Suprapubic skin (tissue), 4 donors: ENCODE measurements at regions not wholly inside any gene's neighbourhood (a gene's known extent, or its start where the extent isn't known, plus 50 kb on each side); places are given as distances from the start of the nearest gene placed in this dataset.

Experiments used
- DNase-seq, 2 donors: peaks; one replicate each; pipeline ENCODE4 v3.0.0-alpha.2; 2019; ENCODE audit warnings: low spot score in 2 of 2
- H3K27ac ChIP-seq: fragments of 200-600 bp; sonication (generic); one replicate; pipeline ENCODE4 v1.5.1; 2019
- H3K27me3 ChIP-seq: fragments of 200-600 bp; sonication (generic); one replicate; pipeline ENCODE4 v1.5.1; 2019
- H3K36me3 ChIP-seq: fragments of 200-600 bp; sonication (generic); one replicate; pipeline ENCODE4 v1.5.1; 2019
- H3K4me1 ChIP-seq: fragments of 200-600 bp; sonication (generic); one replicate; pipeline ENCODE4 v1.5.1; 2019
- H3K4me3 ChIP-seq: fragments of 200-600 bp; sonication (generic); one replicate; pipeline ENCODE4 v1.5.1; 2019; ENCODE audit warnings: mild to moderate bottlenecking
- H3K9me3 ChIP-seq: fragments of 200-600 bp; sonication (generic); one replicate; pipeline ENCODE4 v1.5.1; 2019
- EP300 ChIP-seq: sonication (generic); formaldehyde crosslinking; IDR thresholded peaks from one replicate; pipeline ENCODE4 v1.6.1; 2017; ENCODE audit warnings: antibody characterized with exemption
- POLR2A ChIP-seq, 2 donors: fragments of 450-650 bp; IDR thresholded peaks; one replicate each; pipeline ENCODE4 v1.6.1; 2017; ENCODE audit warnings: antibody characterized with exemption in 2 of 2, mild to moderate bottlenecking in 2 of 2, moderate library complexity in 2 of 2
- POLR2AphosphoS5 ChIP-seq, 3 donors: sonication (generic); formaldehyde crosslinking; IDR thresholded peaks; one replicate each; pipeline ENCODE4 v1.6.1; 2017; ENCODE audit warnings: antibody characterized with exemption in 3 of 3
- WGBS: methylation state at CpG from one replicate; pipeline ENCODE4 v1.1.5; 2018; 5-methylcytosine and 5-hydroxymethylcytosine counted together
- TF ChIP-seq, protein P1 (sequence below), 2 donors: fragments of 200-600 bp in 1 of 2; fragments of 450-650 bp in 1 of 2; sonication (generic) in 1 of 2; IDR thresholded peaks; one replicate each; pipeline ENCODE4 v1.5.1; 2016 to 2019; ENCODE audit warnings: antibody characterized with exemption in 2 of 2, mild to moderate bottlenecking in 1 of 2, moderate library complexity in 1 of 2

GRCh38 chr2:15714002-15714401 lies 122.3 kb downstream of the DDX1 start:
- Histone ChIP-seq H3K4me1 (no peaks in the 10 kb centered on the region), H3K4me3 (no peak overlapping the region), H3K27me3 (no peaks in the 10 kb centered on the region), H3K36me3 (no peaks in the 10 kb centered on the region), H3K27ac (no peak overlapping the region), H3K9me3 (no peaks in the 10 kb centered on the region)
- WGBS, result 91% methylated on average over 2 of the region's 5 CpGs
- TF ChIP-seq EP300 (no peak), POLR2A (IDR thresholded peaks at IDR 0.05) (no peak), POLR2AphosphoS5 (IDR thresholded peaks at IDR 0.05) (no peak)
- TF ChIP-seq, protein P1, sequence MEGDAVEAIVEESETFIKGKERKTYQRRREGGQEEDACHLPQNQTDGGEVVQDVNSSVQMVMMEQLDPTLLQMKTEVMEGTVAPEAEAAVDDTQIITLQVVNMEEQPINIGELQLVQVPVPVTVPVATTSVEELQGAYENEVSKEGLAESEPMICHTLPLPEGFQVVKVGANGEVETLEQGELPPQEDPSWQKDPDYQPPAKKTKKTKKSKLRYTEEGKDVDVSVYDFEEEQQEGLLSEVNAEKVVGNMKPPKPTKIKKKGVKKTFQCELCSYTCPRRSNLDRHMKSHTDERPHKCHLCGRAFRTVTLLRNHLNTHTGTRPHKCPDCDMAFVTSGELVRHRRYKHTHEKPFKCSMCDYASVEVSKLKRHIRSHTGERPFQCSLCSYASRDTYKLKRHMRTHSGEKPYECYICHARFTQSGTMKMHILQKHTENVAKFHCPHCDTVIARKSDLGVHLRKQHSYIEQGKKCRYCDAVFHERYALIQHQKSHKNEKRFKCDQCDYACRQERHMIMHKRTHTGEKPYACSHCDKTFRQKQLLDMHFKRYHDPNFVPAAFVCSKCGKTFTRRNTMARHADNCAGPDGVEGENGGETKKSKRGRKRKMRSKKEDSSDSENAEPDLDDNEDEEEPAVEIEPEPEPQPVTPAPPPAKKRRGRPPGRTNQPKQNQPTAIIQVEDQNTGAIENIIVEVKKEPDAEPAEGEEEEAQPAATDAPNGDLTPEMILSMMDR (IDR thresholded peaks at IDR 0.05), result no peak
- DNase-seq, result no peak

GRCh38 chr2:15714609-15715008 lies 122.9 kb downstream of the DDX1 start:
- Histone ChIP-seq H3K4me3 (no peak overlapping the region), H3K4me1 (no peaks in the 10 kb centered on the region), H3K9me3 (no peaks in the 10 kb centered on the region), H3K36me3 (no peaks in the 10 kb centered on the region), H3K27ac (no peak overlapping the region), H3K27me3 (no peaks in the 10 kb centered on the region)
- 90% methylated on average over 1 of the region's 1 CpG for WGBS
- TF ChIP-seq EP300, result no peak
- no peak for TF ChIP-seq POLR2AphosphoS5 (IDR thresholded peaks at IDR 0.05)
- no peak for TF ChIP-seq POLR2A (IDR thresholded peaks at IDR 0.05)
- DNase-seq, result no peak

DNA sequence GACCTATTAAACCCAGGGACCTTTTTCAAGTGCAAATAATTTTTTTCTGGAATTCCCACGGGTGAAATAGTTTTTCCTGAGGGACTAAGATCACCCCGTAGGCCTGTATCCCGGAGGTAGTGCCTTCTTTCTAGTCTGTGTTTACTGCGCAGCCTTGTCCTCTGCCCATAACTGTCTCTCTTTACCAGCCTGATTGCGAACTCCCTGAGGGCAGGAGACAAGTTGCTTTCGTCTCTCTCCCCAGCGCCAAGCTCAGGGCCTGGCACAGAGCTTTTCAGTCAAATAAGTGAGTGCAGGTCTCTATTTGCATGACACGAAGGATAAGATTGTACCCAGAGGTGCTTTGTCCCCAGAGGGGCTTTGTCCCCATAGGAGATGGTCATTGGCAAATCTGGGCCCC lies 123.9 kb downstream of the DDX1 start:
- 90% methylated on average over 8 of the region's 8 CpGs for WGBS

GRCh38 chr2:15718103-15718943 lies 126.7 kb downstream of the DDX1 start:
- TF ChIP-seq POLR2AphosphoS5 (IDR thresholded peaks at IDR 0.05), result no peak
- TF ChIP-seq, protein P1 (IDR thresholded peaks at IDR 0.05), result no peak
- no peak for TF ChIP-seq EP300
- no peak for TF ChIP-seq POLR2A (IDR thresholded peaks at IDR 0.05)
- DNase-seq, result no peak
- Histone ChIP-seq H3K4me1 (no peaks in the 10 kb centered on the region), H3K36me3 (no peaks in the 10 kb centered on the region), H3K9me3 (no peaks in the 10 kb centered on the region), H3K27me3 (no peaks in the 10 kb centered on the region), H3K4me3 (no peak overlapping the region), H3K27ac (no peak overlapping the region)
- 79% methylated on average over 8 of the region's 8 CpGs for WGBS

More for the DNA sequence above, 123.9 kb downstream of the DDX1 start:
- no peak for TF ChIP-seq EP300
- TF ChIP-seq POLR2AphosphoS5 (IDR thresholded peaks at IDR 0.05), result no peak
- TF ChIP-seq, protein P1 (IDR thresholded peaks at IDR 0.05), result no peak
- TF ChIP-seq POLR2A (IDR thresholded peaks at IDR 0.05), result no peak
- Histone ChIP-seq H3K4me1 (no peaks in the 10 kb centered on the region), H3K9me3 (no peaks in the 10 kb centered on the region), H3K27ac (no peak overlapping the region), H3K27me3 (no peaks in the 10 kb centered on the region), H3K4me3 (no peak overlapping the region), H3K36me3 (no peaks in the 10 kb centered on the region)
- DNase-seq, result no peak

GRCh38 chr2:15718944-15719323 lies 127.3 kb downstream of the DDX1 start:
- Histone ChIP-seq H3K27ac (no peak overlapping the region), H3K9me3 (no peaks in the 10 kb centered on the region)
- WGBS, result 76% methylated on average over 6 of the region's 6 CpGs

More at GRCh38 chr2:15718944-15719323, 127.3 kb downstream of the DDX1 start:
- no peak for TF ChIP-seq POLR2A (IDR thresholded peaks at IDR 0.05)
- TF ChIP-seq POLR2AphosphoS5 (IDR thresholded peaks at IDR 0.05), result no peak
- TF ChIP-seq EP300, result no peak
- TF ChIP-seq, protein P1 (IDR thresholded peaks at IDR 0.05), result no peak
- no peak for DNase-seq
- no peaks in the 10 kb centered on the region for H3K36me3 ChIP-seq
- H3K4me1 ChIP-seq, result no peaks in the 10 kb centered on the region
- H3K4me3 ChIP-seq, result no peak overlapping the region
- no peaks in the 10 kb centered on the region for H3K27me3 ChIP-seq
